CD14-positive monocyte (primary cell): ENCODE measurements at regions not wholly inside any gene's neighbourhood (a gene's known extent, or its start where the extent isn't known, plus 50 kb on each side); places are given as distances from the start of the nearest gene placed in this dataset.

ENCODE experiments used
- DNase-seq, 3 donors: peaks; one replicate each; pipeline ENCODE4 v3.0.0-alpha.2; 2011 to 2022
- H2AFZ ChIP-seq: 2 replicates; pipeline ENCODE4 v1.6.0; 2012; ENCODE audit warnings: mild to moderate bottlenecking, low read depth, low read length, inconsistent platforms; ENCODE audit not compliant: insufficient read depth, poor library complexity, severe bottlenecking
- H3K27ac ChIP-seq, 2 donors: 1 replicate in 1 of 2; 2 replicates in 1 of 2; pipeline ENCODE4 v1.5.1; 2012 to 2013; ENCODE audit warnings: low read length in 2 of 2, control low read depth in 1 of 2, inconsistent platforms in 1 of 2, low read depth in 1 of 2, mild to moderate bottlenecking in 1 of 2
- H3K27me3 ChIP-seq, 2 donors: one replicate each; pipeline versions ENCODE4 v1.6.0 to v1.6.1; 2011 to 2013; ENCODE audit warnings: low read length in 2 of 2; ENCODE audit not compliant: control insufficient read depth in 2 of 2, insufficient read depth in 2 of 2
- H3K36me3 ChIP-seq, 2 donors: replicated peaks in 1 of 2; 1 replicate in 1 of 2; 2 replicates in 1 of 2; pipeline versions ENCODE4 v1.5.1 to v1.6.1; 2012 to 2013; ENCODE audit warnings: low read length in 2 of 2, control low read depth in 1 of 2, inconsistent platforms in 1 of 2, mild to moderate bottlenecking in 1 of 2; ENCODE audit not compliant: insufficient read depth in 2 of 2, control insufficient read depth in 1 of 2
- H3K4me1 ChIP-seq, 2 donors: 1 replicate in 1 of 2; 2 replicates in 1 of 2; pipeline versions ENCODE4 v1.5.1 to v1.6.1; 2012 to 2013; ENCODE audit warnings: low read length in 2 of 2, control low read depth in 1 of 2, inconsistent platforms in 1 of 2, mild to moderate bottlenecking in 1 of 2, moderate library complexity in 1 of 2; ENCODE audit not compliant: insufficient read depth in 2 of 2, control insufficient read depth in 1 of 2
- H3K4me2 ChIP-seq: replicated peaks from 2 replicates; pipeline ENCODE3; 2012; ENCODE audit warnings: low read length, moderate library complexity, mild to moderate bottlenecking; ENCODE audit not compliant: poor library complexity, severe bottlenecking; ENCODE audit errors: extremely low read depth
- H3K4me3 ChIP-seq, 3 experiments: fragments of 200-600 bp in 1 of 3; sonication (generic) in 1 of 3; replicated peaks in 1 of 3; 1 replicate in 2 of 3; 2 replicates in 1 of 3; pipeline ENCODE4 v1.5.1; 2011 to 2013; ENCODE audit warnings: low read length in 3 of 3, mild to moderate bottlenecking in 3 of 3, control low read depth in 2 of 3, low read depth in 2 of 3, inconsistent platforms in 1 of 3, moderate library complexity in 1 of 3
- H3K79me2 ChIP-seq: 2 replicates; pipeline ENCODE4 v1.6.0; 2012; ENCODE audit warnings: mild to moderate bottlenecking, control low read depth, inconsistent platforms, low read length, moderate library complexity; ENCODE audit not compliant: insufficient read depth
- H3K9ac ChIP-seq: 2 replicates; pipeline ENCODE4 v1.6.0; 2017; ENCODE audit warnings: low read length, mild to moderate bottlenecking; ENCODE audit not compliant: insufficient read depth, poor library complexity, severe bottlenecking
- H3K9me3 ChIP-seq, 2 donors: replicated peaks in 1 of 2; 1 replicate in 1 of 2; 2 replicates in 1 of 2; pipeline versions ENCODE4 v1.5.1 to v1.6.1; 2012 to 2013; ENCODE audit warnings: low read length in 2 of 2, control low read depth in 1 of 2; ENCODE audit not compliant: control insufficient read depth in 1 of 2, insufficient read depth in 1 of 2
- H4K20me1 ChIP-seq: 2 replicates; pipeline ENCODE4 v1.6.0; 2012; ENCODE audit warnings: mild to moderate bottlenecking, low read length, control low read depth, moderate library complexity; ENCODE audit not compliant: insufficient read depth
- H3K27ac Mint-ChIP-seq, 7 donors: one replicate each; pipeline ENCODE4 v1.8.0; 2020; ENCODE audit warnings: mild to moderate bottlenecking in 7 of 7, mixed read lengths in 7 of 7, moderate library complexity in 6 of 7, inconsistent platforms in 2 of 7
- H3K27me3 Mint-ChIP-seq, 3 donors: one replicate each; pipeline ENCODE4 v1.8.0; 2021 to 2022; ENCODE audit warnings: low read depth in 3 of 3, mild to moderate bottlenecking in 3 of 3, mixed read lengths in 3 of 3, moderate library complexity in 3 of 3, inconsistent platforms in 1 of 3
- H3K36me3 Mint-ChIP-seq, 2 donors: one replicate each; pipeline ENCODE4 v1.8.0; 2020; ENCODE audit warnings: mixed read lengths in 2 of 2, inconsistent platforms in 1 of 2, mild to moderate bottlenecking in 1 of 2
- H3K4me1 Mint-ChIP-seq: one replicate; pipeline ENCODE4 v1.8.0; 2020; ENCODE audit warnings: mild to moderate bottlenecking, mixed read lengths
- H3K4me3 Mint-ChIP-seq, 2 donors: one replicate each; pipeline ENCODE4 v1.8.0; 2020; ENCODE audit warnings: mild to moderate bottlenecking in 2 of 2, mixed read lengths in 2 of 2, moderate library complexity in 1 of 2
- H3K9me3 Mint-ChIP-seq, 7 donors: one replicate each; pipeline ENCODE4 v1.8.0; 2020 to 2022; ENCODE audit warnings: mixed read lengths in 7 of 7, mild to moderate bottlenecking in 6 of 7, moderate library complexity in 6 of 7, inconsistent platforms in 2 of 7
- WGBS: methylation state at CpG from one replicate; pipeline ENCODE4 v1.1.5; 2013; ENCODE audit warnings: missing lambda C conversion rate; ENCODE audit not compliant: insufficient coverage; 5-methylcytosine and 5-hydroxymethylcytosine counted together
- intact Hi-C, 2 donors: fragments of 100-400 bp; cut with micrococcal nuclease; formaldehyde crosslinking; loops; one replicate each; pipeline versions ENCODE4 v1.15.0 to v1.15.1; 2023
- TF ChIP-seq, protein P1 (sequence below): fragments of 200-600 bp; IDR thresholded peaks from one replicate; pipeline ENCODE4 v1.8.0; 2022; ENCODE audit warnings: antibody characterized with exemption, mild to moderate bottlenecking

DNA sequence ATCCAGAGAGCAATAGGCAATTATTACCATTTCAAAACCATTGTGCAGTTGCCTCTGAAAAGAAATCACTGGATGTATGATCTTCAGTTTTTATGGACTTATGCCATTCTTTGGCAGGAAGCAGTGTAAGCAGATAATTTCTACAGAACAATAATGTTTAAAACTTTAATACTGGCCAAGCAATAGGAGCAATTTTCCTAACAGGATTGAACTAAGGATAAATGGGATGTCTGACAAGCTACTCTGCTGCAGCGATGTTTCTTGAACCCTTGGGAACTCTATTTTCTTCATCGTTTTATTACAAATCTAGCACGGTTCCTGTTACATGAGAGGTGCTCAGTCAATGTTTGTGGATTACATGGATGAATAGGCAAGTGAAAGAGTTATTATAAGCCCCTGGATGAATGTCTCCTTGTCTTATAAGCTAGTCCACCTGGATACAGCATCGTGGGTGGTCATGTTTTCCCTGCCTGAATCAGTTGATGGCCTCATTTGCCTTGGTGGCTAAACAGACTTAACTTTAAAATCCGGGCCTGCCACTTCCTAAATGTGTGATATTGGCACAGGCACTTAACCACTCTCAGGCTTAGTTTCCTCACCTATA, 68.2 kb upstream of the MDM1 start:
- Histone ChIP-seq H3K4me1 (peaks cover 5 to 9% of the 10 kb centered on the region in 2 donors), H3K27ac (no peak overlapping the region), H3K27me3 (no peaks in the 10 kb centered on the region), H4K20me1 (no peaks in the 10 kb centered on the region), H3K79me2 (no peaks in the 10 kb centered on the region), H3K9me3 (no peaks in the 10 kb centered on the region), H3K36me3 (no peaks in the 10 kb centered on the region), H3K4me3 (no peak overlapping the region), H3K4me2 (no peak overlapping the region), H3K9ac (no peak overlapping the region), H2AFZ (no peak overlapping the region)
- Mint-ChIP-seq H3K4me3 (no peak overlapping the region), H3K9me3 (peaks cover 0 to 2% (median 0%) of the 10 kb centered on the region in 7 donors), H3K27me3 (peaks cover 0 to 3% (median 0%) of the 10 kb centered on the region in 3 donors), H3K36me3 (no peaks in the 10 kb centered on the region), H3K27ac (no peak overlapping the region), H3K4me1 (peaks cover 24% of the 10 kb centered on the region)
- DNase-seq, result no peak
- TF ChIP-seq, protein P1, sequence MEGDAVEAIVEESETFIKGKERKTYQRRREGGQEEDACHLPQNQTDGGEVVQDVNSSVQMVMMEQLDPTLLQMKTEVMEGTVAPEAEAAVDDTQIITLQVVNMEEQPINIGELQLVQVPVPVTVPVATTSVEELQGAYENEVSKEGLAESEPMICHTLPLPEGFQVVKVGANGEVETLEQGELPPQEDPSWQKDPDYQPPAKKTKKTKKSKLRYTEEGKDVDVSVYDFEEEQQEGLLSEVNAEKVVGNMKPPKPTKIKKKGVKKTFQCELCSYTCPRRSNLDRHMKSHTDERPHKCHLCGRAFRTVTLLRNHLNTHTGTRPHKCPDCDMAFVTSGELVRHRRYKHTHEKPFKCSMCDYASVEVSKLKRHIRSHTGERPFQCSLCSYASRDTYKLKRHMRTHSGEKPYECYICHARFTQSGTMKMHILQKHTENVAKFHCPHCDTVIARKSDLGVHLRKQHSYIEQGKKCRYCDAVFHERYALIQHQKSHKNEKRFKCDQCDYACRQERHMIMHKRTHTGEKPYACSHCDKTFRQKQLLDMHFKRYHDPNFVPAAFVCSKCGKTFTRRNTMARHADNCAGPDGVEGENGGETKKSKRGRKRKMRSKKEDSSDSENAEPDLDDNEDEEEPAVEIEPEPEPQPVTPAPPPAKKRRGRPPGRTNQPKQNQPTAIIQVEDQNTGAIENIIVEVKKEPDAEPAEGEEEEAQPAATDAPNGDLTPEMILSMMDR, result no peak
- intact Hi-C loops, result no loop called here
- 73% methylated on average over 2 of the region's 5 CpGs for WGBS

DNA sequence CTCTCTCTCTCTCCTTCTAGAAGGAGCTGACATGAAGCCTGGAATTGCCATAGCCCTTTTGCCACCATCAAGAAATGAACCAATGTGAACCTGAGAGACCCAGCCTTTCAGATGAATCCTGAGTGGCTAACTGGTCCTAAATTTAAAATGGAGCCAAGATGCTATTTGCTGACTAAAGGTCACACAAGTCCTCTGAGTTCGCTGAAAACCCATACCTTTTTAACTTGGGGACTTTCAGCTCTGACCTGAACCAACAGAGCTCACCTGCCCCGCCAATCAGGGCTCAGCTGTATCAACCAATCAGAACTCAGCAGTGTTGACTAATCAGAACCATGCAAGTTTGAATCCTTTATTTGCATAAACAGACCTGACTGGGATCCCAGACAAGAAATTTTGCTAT, 70.3 kb upstream of the MDM1 start:
- Histone ChIP-seq H3K27ac (no peak overlapping the region), H3K9ac (no peak overlapping the region), H3K4me3 (no peak overlapping the region), H3K4me2 (no peak overlapping the region), H3K4me1 (peaks cover 25 to 28% of the 10 kb centered on the region in 2 donors), H3K79me2 (no peaks in the 10 kb centered on the region), H4K20me1 (no peaks in the 10 kb centered on the region), H3K9me3 (no peaks in the 10 kb centered on the region), H3K36me3 (no peaks in the 10 kb centered on the region), H2AFZ (no peak overlapping the region), H3K27me3 (no peaks in the 10 kb centered on the region)
- DNase-seq, result no peak
- H3K36me3 Mint-ChIP-seq, result no peaks in the 10 kb centered on the region
- 100% methylated on average over 2 of the region's 2 CpGs for WGBS
- peaks cover 0 to 2% (median 0%) of the 10 kb centered on the region in 7 donors for H3K9me3 Mint-ChIP-seq
- intact Hi-C loops, result no loop called here
- peak overlapping the region in 1 of 7 donors; percentile 16 for H3K27ac Mint-ChIP-seq
- TF ChIP-seq, protein P1, result no peak
- H3K27me3 Mint-ChIP-seq, result peaks cover 0 to 2% (median 0%) of the 10 kb centered on the region in 3 donors
- H3K4me1 Mint-ChIP-seq, result peaks cover 42% of the 10 kb centered on the region
- no peak overlapping the region for H3K4me3 Mint-ChIP-seq
